GM12892 (cell line): ENCODE measurements at regions not wholly inside any gene's neighbourhood (a gene's known extent, or its start where the extent isn't known, plus 50 kb on each side); places are given as distances from the start of the nearest gene placed in this dataset.

Experiments used
- DNase-seq: peaks from one replicate; pipeline ENCODE4 v3.0.0; 2011; ENCODE audit not compliant: insufficient read length
- FAIRE-seq: peaks from 2 replicates; lab custom pipeline; 2011; peaks lifted over from hg19 to GRCh38; lab: Jason Lieb, UNC
- POLR2A ChIP-seq: IDR thresholded peaks from 2 replicates; pipeline ENCODE4 v1.6.1; 2011; ENCODE audit warnings: low read depth, low read length, control low read depth
- POLR2AphosphoS5 ChIP-seq: IDR thresholded peaks from 2 replicates; pipeline ENCODE4 v1.6.1; 2011; ENCODE audit warnings: low read depth, low read length, control low read depth
- TAF1 ChIP-seq: IDR thresholded peaks from 2 replicates; pipeline ENCODE4 v1.6.1; 2011; ENCODE audit warnings: low read depth, mild to moderate bottlenecking, control low read depth, low read length, borderline replicate concordance

- no peak for DNase-seq
- TF ChIP-seq POLR2A (no peak), POLR2AphosphoS5 (no peak), TAF1 (no peak)
- no peak for FAIRE-seq
Observed at GRCh38 chr10:130721971-130722370, 585.8 kb downstream of the GLRX3 start.

DNA sequence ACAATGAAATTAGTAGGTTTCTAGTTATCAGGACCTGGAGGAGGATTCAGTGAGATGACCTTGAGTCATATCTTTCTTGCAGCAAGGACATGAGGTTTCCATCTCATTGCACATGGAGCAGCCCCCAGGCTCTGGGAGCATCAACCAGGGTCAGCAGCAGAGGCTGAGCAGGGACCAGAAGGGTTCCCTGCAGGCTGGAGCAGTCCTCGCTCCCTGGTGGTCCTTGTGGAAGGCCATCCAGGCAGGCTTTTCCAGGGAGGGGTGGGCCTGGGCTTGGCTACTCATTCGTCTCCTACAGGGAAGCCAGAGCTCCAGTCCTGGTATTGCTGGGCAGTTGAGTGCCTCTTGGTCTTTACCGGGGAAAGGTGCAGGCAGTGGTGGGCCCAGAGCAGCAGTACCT is 587.5 kb downstream of the GLRX3 start:
- DNase-seq (no peak), FAIRE-seq (no peak)
- TF ChIP-seq TAF1 (no peak), POLR2AphosphoS5 (no peak), POLR2A (no peak)

DNA sequence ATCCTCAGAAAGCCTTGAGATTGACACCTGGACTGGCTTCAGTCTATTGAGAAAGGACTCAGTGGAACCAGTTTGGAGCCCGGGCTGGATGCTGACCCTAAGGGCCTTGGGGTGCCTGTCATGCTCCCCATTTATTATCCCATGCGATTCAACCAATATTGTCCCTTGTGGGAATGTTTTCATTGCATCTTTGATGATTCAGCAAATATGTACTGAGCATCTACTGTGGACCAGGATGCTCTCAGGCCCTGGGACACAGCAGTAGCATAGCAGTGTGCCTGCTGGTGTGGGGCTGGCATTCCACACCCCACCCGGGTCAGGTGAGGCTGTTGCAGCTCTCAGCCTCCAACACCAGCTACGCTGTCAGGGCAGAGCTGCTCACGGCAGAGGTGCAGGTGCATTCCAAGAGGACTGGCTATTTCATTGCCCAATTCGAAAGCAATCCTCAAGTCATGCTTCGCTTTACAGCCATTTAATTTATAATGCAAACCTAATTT is 586.0 kb downstream of the TCERG1L start:
- TF ChIP-seq POLR2A (no peak), TAF1 (no peak), POLR2AphosphoS5 (no peak)
- no peak for DNase-seq
- no peak for FAIRE-seq

- DNase-seq (no peak), FAIRE-seq (no peak)
- TF ChIP-seq POLR2A (no peak), POLR2AphosphoS5 (no peak), TAF1 (no peak)
Observed at GRCh38 chr10:130726996-130727725, 584.4 kb downstream of the TCERG1L start.

DNA sequence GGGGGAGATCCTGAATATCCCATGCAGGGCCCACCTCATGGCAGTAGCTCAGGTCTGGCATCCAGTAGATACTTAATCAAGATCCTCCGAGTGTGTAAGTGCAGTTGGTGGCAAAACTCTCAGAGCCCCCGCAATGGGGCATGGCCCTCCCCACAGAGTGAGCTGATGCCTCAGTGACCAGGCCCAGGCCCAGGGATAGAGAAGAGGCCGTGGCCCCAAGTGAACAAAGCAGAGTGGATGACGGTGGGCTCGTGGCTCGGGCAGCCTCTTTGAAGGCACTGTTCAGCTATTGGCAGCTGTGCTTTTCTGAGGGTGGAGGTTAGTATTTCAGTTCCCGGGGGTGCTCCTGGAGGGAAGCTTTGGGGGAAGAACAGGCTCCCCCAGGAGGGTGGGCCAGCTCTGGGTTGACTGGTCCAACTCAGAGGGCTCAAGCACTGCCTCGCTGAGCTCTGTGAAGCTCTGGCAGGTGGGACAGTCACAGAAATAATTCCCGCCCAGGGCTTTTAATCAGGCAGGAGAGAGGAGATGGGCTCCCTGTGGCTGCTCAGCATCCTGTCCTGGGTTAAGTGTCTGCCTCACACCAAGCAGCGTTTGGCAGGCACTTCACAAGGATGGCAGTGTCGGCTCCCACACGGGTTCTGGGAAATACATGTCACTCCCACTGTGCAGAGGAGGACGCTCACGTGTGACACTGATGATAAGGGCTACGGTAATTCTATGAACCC is 583.6 kb downstream of the TCERG1L start:
- no peak for FAIRE-seq

DNA sequence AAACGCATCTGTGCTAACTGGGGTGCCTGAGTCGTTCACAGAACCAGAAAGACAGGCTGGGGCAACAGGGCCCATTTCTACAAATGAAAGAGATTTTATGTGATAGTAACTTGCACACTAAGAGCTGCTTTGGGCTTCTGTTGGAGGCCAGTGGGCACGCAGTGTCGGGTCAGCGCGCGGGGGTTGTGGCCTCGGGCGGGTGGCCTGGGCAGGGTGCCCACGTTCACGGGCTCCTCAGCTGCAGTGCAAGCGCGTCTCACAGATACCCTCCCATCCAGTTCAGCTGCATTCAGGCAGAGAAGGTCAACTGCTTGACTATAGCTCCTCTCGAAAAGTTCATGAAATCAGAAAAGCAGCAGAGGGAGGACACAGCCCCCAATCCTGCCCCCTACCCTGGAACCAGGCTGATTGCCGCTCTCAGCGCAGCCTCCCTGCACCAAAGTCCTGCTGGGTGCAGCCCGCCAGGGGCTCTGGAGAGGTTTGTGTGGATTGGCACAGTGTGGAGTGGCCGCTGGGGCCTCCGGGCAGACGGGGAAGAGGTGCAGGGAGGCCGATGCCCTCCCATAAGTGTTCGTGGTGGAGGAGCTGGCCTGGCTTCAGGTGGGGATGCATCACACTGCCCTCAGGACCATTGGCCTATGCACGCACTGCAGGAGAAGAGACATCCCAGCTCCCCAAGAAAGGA is 582.8 kb downstream of the TCERG1L start:
- TF ChIP-seq POLR2A (no peak), POLR2AphosphoS5 (no peak), TAF1 (no peak)

More for the DNA sequence above, 583.6 kb downstream of the TCERG1L start:
- no peak for DNase-seq
- no peak for TF ChIP-seq TAF1

GRCh38 chr10:130729876-130730275 is 581.6 kb downstream of the TCERG1L start:
- no peak for TF ChIP-seq TAF1
- TF ChIP-seq POLR2A: no peak
- TF ChIP-seq POLR2AphosphoS5: no peak
- FAIRE-seq (no peak), DNase-seq (no peak)

More for the DNA sequence above, 582.8 kb downstream of the TCERG1L start:
- FAIRE-seq (no peak), DNase-seq (no peak)

GRCh38 chr10:130737186-130737585 is 574.3 kb downstream of the TCERG1L start:
- FAIRE-seq: no peak
- TF ChIP-seq POLR2A (no peak), TAF1 (no peak), POLR2AphosphoS5 (no peak)
- no peak for DNase-seq

DNA sequence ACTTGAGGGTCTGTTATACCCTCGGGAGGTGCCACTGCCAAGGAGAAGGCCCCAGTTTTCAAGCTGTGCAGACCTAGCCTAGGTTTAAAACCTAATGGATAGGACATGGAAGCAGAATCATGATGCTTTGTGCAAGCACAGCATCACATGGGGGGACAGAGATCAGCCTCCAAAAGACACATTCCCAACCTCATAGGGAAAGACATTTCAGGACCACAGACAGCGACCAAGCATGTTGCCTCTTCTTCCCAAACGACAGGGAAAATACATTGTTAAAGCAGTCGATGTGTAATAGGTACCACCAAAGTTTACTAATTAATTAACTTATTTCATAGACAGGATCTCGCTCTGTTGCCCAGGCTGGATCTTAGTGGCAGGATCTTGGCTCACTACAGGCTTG is 573.9 kb downstream of the TCERG1L start:
- FAIRE-seq (no peak), DNase-seq (no peak)
- TF ChIP-seq TAF1 (no peak), POLR2A (no peak), POLR2AphosphoS5 (no peak)

DNA sequence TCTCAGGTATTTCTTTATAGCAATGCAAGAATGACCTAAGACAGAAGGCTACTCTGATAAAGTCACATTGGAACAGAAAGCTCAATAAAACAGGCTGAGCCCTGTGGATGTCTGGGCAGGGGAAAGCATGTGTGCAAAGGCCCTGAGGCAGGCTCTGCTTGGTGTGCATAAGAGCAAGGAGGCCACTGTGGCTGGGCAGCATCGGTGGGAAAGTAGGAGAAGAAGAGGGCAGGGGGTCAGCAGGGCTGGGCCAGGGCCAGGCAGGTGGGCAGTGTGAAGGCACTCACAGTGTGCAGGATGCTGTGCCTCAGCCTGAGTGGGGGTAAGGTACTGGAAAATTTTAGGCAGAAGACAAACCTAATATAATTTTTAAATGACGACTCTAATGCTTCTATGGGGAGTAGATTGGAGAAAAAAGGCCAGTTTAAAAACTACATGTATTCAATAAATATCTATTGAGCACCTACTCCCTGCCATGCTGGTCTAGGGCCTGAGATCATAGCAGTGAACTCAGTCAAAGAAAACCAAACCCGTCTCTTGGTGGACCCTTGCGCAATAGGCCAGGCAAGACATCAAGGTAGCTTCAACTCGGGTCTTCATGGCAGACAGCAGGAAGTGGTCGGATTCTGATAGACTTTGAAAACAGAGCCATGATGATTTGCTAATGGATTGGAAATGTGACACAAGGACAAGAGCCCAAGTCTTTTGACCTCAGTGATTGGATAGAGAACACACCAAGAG is 572.3 kb downstream of the TCERG1L start:
- no peak for FAIRE-seq
- TF ChIP-seq POLR2A: no peak
- no peak for TF ChIP-seq TAF1
- TF ChIP-seq POLR2AphosphoS5: no peak
- no peak for DNase-seq

- TF ChIP-seq POLR2A (no peak), POLR2AphosphoS5 (no peak), TAF1 (no peak)
Observed at GRCh38 chr10:130739757-130740145, 571.8 kb downstream of the TCERG1L start.

More at GRCh38 chr10:130739757-130740145, 571.8 kb downstream of the TCERG1L start:
- DNase-seq: no peak
- FAIRE-seq: no peak
